AG09319 (cell line): ENCODE measurements at regions not wholly inside any gene's neighbourhood (a gene's known extent, or its start where the extent isn't known, plus 50 kb on each side); places are given as distances from the start of the nearest gene placed in this dataset.

Source experiments
- DNase-seq: peaks from one replicate; pipeline ENCODE4 v3.0.0-alpha.2; 2010; ENCODE audit warnings: low read depth; ENCODE audit errors: extremely low read depth
- CTCF ChIP-seq: IDR thresholded peaks from 2 replicates; pipeline ENCODE4 v1.5.1; 2011; ENCODE audit warnings: low read depth, mild to moderate bottlenecking, inconsistent platforms, low read length, moderate library complexity

GRCh38 chr18:43744960-43745745, 467.9 kb upstream of the SYT4 start:
- no peak for DNase-seq
- TF ChIP-seq CTCF = no peak

GRCh38 chr18:43751203-43751602, 473.9 kb upstream of the SYT4 start:
- no peak for DNase-seq
- no peak for TF ChIP-seq CTCF

- no peak for DNase-seq
- no peak for TF ChIP-seq CTCF
Measured at GRCh38 chr18:43751835-43752234, 474.5 kb upstream of the SYT4 start.

GRCh38 chr18:43757273-43757672, 480.0 kb upstream of the SYT4 start:
- DNase-seq = no peak

GRCh38 chr18:43758734-43759133, 481.4 kb upstream of the SYT4 start:
- DNase-seq = no peak
- no peak for TF ChIP-seq CTCF

More at GRCh38 chr18:43757273-43757672, 480.0 kb upstream of the SYT4 start:
- TF ChIP-seq CTCF = no peak

- TF ChIP-seq CTCF = no peak
- no peak for DNase-seq
Measured at GRCh38 chr18:43760010-43760409, 482.7 kb upstream of the SYT4 start.

- DNase-seq = no peak
- TF ChIP-seq CTCF = no peak
Measured at GRCh38 chr18:43772907-43773306, 495.6 kb upstream of the SYT4 start.
